ENCODE measurements at regions not wholly inside any gene's neighbourhood (a gene's known extent, or its start where the extent isn't known, plus 50 kb on each side); places are given as distances from the start of the nearest gene placed in this dataset.
A peak's percentile ranks its signal among the peaks of the same experiment; 100 is the strongest.

- TF ChIP-seq ARID5B (CRISPR knock-in tag; IDR thresholded peaks at IDR 0.05) (0 out of 2 replicates have a peak, but pooled peaks have one; percentile 23), BCL6 (CRISPR knock-in tag; IDR thresholded peaks at IDR 0.05) (peak; percentile 33; the same call in 1 of the 2 replicates), ZFP36L1 (CRISPR knock-in tag; IDR thresholded peaks at IDR 0.05) (no peak), CENPT (CRISPR knock-in tag; IDR thresholded peaks at IDR 0.05; ENCODE audit: low read depth) (no peak), ZNF430 (CRISPR knock-in tag; IDR thresholded peaks at IDR 0.05) (no peak)
- TF ChIP-seq, protein P1, sequence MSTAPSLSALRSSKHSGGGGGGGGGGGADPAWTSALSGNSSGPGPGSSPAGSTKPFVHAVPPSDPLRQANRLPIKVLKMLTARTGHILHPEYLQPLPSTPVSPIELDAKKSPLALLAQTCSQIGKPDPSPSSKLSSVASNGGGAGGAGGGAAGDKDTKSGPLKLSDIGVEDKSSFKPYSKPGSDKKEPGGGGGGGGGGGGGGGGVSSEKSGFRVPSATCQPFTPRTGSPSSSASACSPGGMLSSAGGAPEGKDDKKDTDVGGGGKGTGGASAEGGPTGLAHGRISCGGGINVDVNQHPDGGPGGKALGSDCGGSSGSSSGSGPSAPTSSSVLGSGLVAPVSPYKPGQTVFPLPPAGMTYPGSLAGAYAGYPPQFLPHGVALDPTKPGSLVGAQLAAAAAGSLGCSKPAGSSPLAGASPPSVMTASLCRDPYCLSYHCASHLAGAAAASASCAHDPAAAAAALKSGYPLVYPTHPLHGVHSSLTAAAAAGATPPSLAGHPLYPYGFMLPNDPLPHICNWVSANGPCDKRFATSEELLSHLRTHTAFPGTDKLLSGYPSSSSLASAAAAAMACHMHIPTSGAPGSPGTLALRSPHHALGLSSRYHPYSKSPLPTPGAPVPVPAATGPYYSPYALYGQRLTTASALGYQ (CRISPR knock-in tag; IDR thresholded peaks at IDR 0.05), result no peak
These were observed 103.4 kb upstream of the PJA1 start (continued) for GRCh38 chrX:69268611-69269010.

DNA sequence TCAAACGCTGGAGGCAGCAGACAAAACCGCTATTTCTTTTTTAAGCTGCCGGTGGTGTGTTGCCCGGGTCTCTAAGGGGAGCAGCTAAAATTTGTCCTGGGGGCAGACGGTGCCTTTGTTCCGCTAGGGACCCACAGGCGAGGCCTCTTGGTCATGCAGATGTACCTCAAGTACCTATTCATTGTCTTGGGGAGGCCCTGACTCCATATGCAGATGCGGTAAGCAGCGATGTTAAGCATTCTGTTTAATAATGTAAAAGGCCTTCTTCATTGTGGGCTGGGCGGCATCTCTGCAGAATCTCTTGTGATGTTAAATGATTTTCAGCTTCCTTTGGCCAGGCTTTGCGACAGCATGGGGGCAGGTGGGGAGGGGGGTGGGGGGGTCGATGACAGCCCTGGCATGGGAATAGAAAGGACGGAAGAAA lies 98.9 kb upstream of the PJA1 start:
- CTCF ChIA-PET (ENCODE audit: low intra/inter-chr PET ratio, low total read pairs), result no interaction called here
- in situ Hi-C loops (cut with HindIII; ENCODE audit: extremely low pct_ligation_motif_present, low pct_unique_long_range_greater_than_20kb), result no loop called here
- TF ChIP-seq HOXA5 (CRISPR knock-in tag; IDR thresholded peaks at IDR 0.05) (no peak), SMYD3 (CRISPR knock-in tag; IDR thresholded peaks at IDR 0.05) (no peak)

More for the DNA sequence above, 98.9 kb upstream of the PJA1 start:
- H3K4me1 ChIP-seq (ENCODE audit: insufficient read depth, low read length), result peaks cover 11% of the 10 kb centered on the region
- no peaks in the 10 kb centered on the region for H3K36me3 ChIP-seq (replicated peaks in 1 of 2; ENCODE audit: control insufficient read depth in 1 of 2, insufficient read depth in 2 of 2, low read length in 2 of 2)
- no peak overlapping the region for H3K9ac ChIP-seq (ENCODE audit: insufficient read depth, low read depth, low read length)
- BruUV-seq (replicated peaks), result no TSS peak
- H2AFZ ChIP-seq (ENCODE audit: low read length), result no peak overlapping the region
- H3K4me3 ChIP-seq (replicated peaks in 1 of 3; ENCODE audit: insufficient read depth in 1 of 3, low read depth in 2 of 3, low read length in 3 of 3), result no peak overlapping the region
- intact Hi-C loops (cut with micrococcal nuclease; ENCODE audit: unreplicated experiment), result no loop called here
- no peak overlapping the region for H3K4me2 ChIP-seq (ENCODE audit: low read depth, low read length)
- H3K27ac ChIP-seq (ENCODE audit: extremely low read length, insufficient read depth, low read length), result no peak overlapping the region
- POLR2A ChIA-PET, result no interaction called here
- H4K20me1 ChIP-seq (ENCODE audit: insufficient read depth, low read length), result no peaks in the 10 kb centered on the region
- WGBS (ENCODE audit: low lambda C conversion rate), result 62% methylated on average over 6 of the region's 13 CpGs
- ATAC-seq (no peak), FAIRE-seq (no peak), DNase-seq (ENCODE audit: low spot score) (no peak)
- H3K27me3 ChIP-seq (ENCODE audit: control insufficient read depth in 1 of 2, insufficient read depth in 2 of 2, low read length in 2 of 2), result no peaks in the 10 kb centered on the region; a peak in 1 of 5 replicates
- H3K9me3 ChIP-seq (ENCODE audit: low read length), result no peaks in the 10 kb centered on the region
- H3K79me2 ChIP-seq (ENCODE audit: insufficient read depth, low read length), result no peaks in the 10 kb centered on the region

All from HepG2 (cell line).